ENCODE measurements at regions not wholly inside any gene's neighbourhood (a gene's known extent, or its start where the extent isn't known, plus 50 kb on each side); places are given as distances from the start of the nearest gene placed in this dataset.
"Not testable (repeated sequence)": the region's sequence is repeated elsewhere in the genome, so short reads cannot be mapped to it uniquely, and the experiment has no call there.

- ChIA-PET CTCF (no interaction called here), POLR2A (no interaction called here)
- Mint-ChIP-seq H3K36me3 (ENCODE audit: low read depth) (no peaks in the 10 kb centered on the region), H3K4me1 (no peaks in the 10 kb centered on the region), H3K9me3 (no peaks in the 10 kb centered on the region), H3K27me3 (peaks cover 17% of the 10 kb centered on the region), H3K27ac (no peak overlapping the region), H3K4me3 (no peak overlapping the region)
- DNase-seq, result no peak
These were observed 252.5 kb upstream of the GAS1 start for GRCh38 chr9:87199782-87200181.

GRCh38 chr9:87201351-87201751 lies 254.0 kb upstream of the GAS1 start:
- no peak for DNase-seq
- CTCF ChIA-PET, result no interaction called here
- peaks cover 11% of the 10 kb centered on the region for H3K27me3 Mint-ChIP-seq
- no peaks in the 10 kb centered on the region for H3K36me3 Mint-ChIP-seq (ENCODE audit: low read depth)
- H3K4me3 Mint-ChIP-seq, result no peak overlapping the region
- H3K27ac Mint-ChIP-seq, result no peak overlapping the region
- H3K4me1 Mint-ChIP-seq, result no peaks in the 10 kb centered on the region
- POLR2A ChIA-PET, result no interaction called here
- no peaks in the 10 kb centered on the region for H3K9me3 Mint-ChIP-seq

- no peaks in the 10 kb centered on the region for H3K27me3 Mint-ChIP-seq
- DNase-seq, result no peak
- CTCF ChIA-PET, result no interaction called here
- H3K9me3 Mint-ChIP-seq, result no peaks in the 10 kb centered on the region
- no peaks in the 10 kb centered on the region for H3K4me1 Mint-ChIP-seq
- H3K4me3 Mint-ChIP-seq, result no peak overlapping the region
- H3K27ac Mint-ChIP-seq, result no peak overlapping the region
- no peaks in the 10 kb centered on the region for H3K36me3 Mint-ChIP-seq (ENCODE audit: low read depth)
- POLR2A ChIA-PET, result no interaction called here
These were observed 258.9 kb upstream of the GAS1 start for GRCh38 chr9:87206064-87206661.

GRCh38 chr9:87210658-87211057 lies 263.4 kb upstream of the GAS1 start:
- H3K36me3 Mint-ChIP-seq (ENCODE audit: low read depth); H3K27me3 Mint-ChIP-seq; H3K9me3 Mint-ChIP-seq; CTCF ChIA-PET; H3K4me3 Mint-ChIP-seq; POLR2A ChIA-PET; H3K27ac Mint-ChIP-seq; H3K4me1 Mint-ChIP-seq; DNase-seq: not testable (repeated sequence)

GRCh38 chr9:87211669-87212068 lies 264.4 kb upstream of the GAS1 start:
- POLR2A ChIA-PET, result no interaction called here
- H3K4me1 Mint-ChIP-seq, result no peaks in the 10 kb centered on the region
- no peak for DNase-seq
- no peak overlapping the region for H3K27ac Mint-ChIP-seq
- no peaks in the 10 kb centered on the region for H3K9me3 Mint-ChIP-seq
- H3K4me3 Mint-ChIP-seq, result no peak overlapping the region
- H3K27me3 Mint-ChIP-seq, result no peaks in the 10 kb centered on the region
- no peaks in the 10 kb centered on the region for H3K36me3 Mint-ChIP-seq (ENCODE audit: low read depth)
- CTCF ChIA-PET, result no interaction called here

GRCh38 chr9:87212605-87213021 lies 265.3 kb upstream of the GAS1 start:
- no peaks in the 10 kb centered on the region for H3K36me3 Mint-ChIP-seq (ENCODE audit: low read depth)
- DNase-seq, result no peak
- no peaks in the 10 kb centered on the region for H3K4me1 Mint-ChIP-seq
- H3K4me3 Mint-ChIP-seq, result no peak overlapping the region
- no peaks in the 10 kb centered on the region for H3K27me3 Mint-ChIP-seq
- ChIA-PET CTCF (no interaction called here), POLR2A (no interaction called here)
- no peaks in the 10 kb centered on the region for H3K9me3 Mint-ChIP-seq
- no peak overlapping the region for H3K27ac Mint-ChIP-seq

GRCh38 chr9:87213948-87214347 lies 266.6 kb upstream of the GAS1 start:
- Mint-ChIP-seq H3K4me1 (no peaks in the 10 kb centered on the region), H3K27ac (no peak overlapping the region), H3K36me3 (ENCODE audit: low read depth) (no peaks in the 10 kb centered on the region), H3K4me3 (no peak overlapping the region), H3K9me3 (no peaks in the 10 kb centered on the region), H3K27me3 (no peaks in the 10 kb centered on the region)
- DNase-seq, result no peak
- POLR2A ChIA-PET, result no interaction called here
- CTCF ChIA-PET, result no interaction called here

- Mint-ChIP-seq H3K4me3 (no peak overlapping the region), H3K9me3 (no peaks in the 10 kb centered on the region), H3K36me3 (ENCODE audit: low read depth) (no peaks in the 10 kb centered on the region), H3K27me3 (no peaks in the 10 kb centered on the region), H3K27ac (no peak overlapping the region), H3K4me1 (no peaks in the 10 kb centered on the region)
- POLR2A ChIA-PET, result no interaction called here
- CTCF ChIA-PET, result no interaction called here
- no peak for DNase-seq
These were observed 267.7 kb upstream of the GAS1 start for GRCh38 chr9:87214991-87215390.

- ChIA-PET CTCF (no interaction called here), POLR2A (no interaction called here)
- no peaks in the 10 kb centered on the region for H3K36me3 Mint-ChIP-seq (ENCODE audit: low read depth)
- no peaks in the 10 kb centered on the region for H3K4me1 Mint-ChIP-seq
- H3K27me3 Mint-ChIP-seq, result no peaks in the 10 kb centered on the region
- no peaks in the 10 kb centered on the region for H3K9me3 Mint-ChIP-seq
- DNase-seq, result no peak
- H3K27ac Mint-ChIP-seq, result no peak overlapping the region
- no peak overlapping the region for H3K4me3 Mint-ChIP-seq
These were observed 268.7 kb upstream of the GAS1 start for GRCh38 chr9:87216036-87216435.

GRCh38 chr9:87216897-87217455 lies 269.7 kb upstream of the GAS1 start:
- DNase-seq, result no peak
- Mint-ChIP-seq H3K9me3 (no peaks in the 10 kb centered on the region), H3K27ac (no peak overlapping the region), H3K4me1 (no peaks in the 10 kb centered on the region), H3K27me3 (no peaks in the 10 kb centered on the region), H3K4me3 (no peak overlapping the region), H3K36me3 (ENCODE audit: low read depth) (no peaks in the 10 kb centered on the region)
- POLR2A ChIA-PET, result no interaction called here
- CTCF ChIA-PET, result no interaction called here

- no peaks in the 10 kb centered on the region for H3K27me3 Mint-ChIP-seq
- no peak overlapping the region for H3K4me3 Mint-ChIP-seq
- ChIA-PET CTCF (no interaction called here), POLR2A (no interaction called here)
- DNase-seq, result no peak
- H3K9me3 Mint-ChIP-seq, result no peaks in the 10 kb centered on the region
- H3K27ac Mint-ChIP-seq, result no peak overlapping the region
- no peaks in the 10 kb centered on the region for H3K36me3 Mint-ChIP-seq (ENCODE audit: low read depth)
- H3K4me1 Mint-ChIP-seq, result no peaks in the 10 kb centered on the region
These were observed 274.0 kb upstream of the DAPK1 start for GRCh38 chr9:87223392-87224246.

- no peaks in the 10 kb centered on the region for H3K9me3 Mint-ChIP-seq
- H3K4me1 Mint-ChIP-seq, result no peaks in the 10 kb centered on the region
- no peaks in the 10 kb centered on the region for H3K36me3 Mint-ChIP-seq (ENCODE audit: low read depth)
- ChIA-PET CTCF (no interaction called here), POLR2A (no interaction called here)
- no peaks in the 10 kb centered on the region for H3K27me3 Mint-ChIP-seq
- no peak overlapping the region for H3K27ac Mint-ChIP-seq
- DNase-seq, result no peak
- H3K4me3 Mint-ChIP-seq, result no peak overlapping the region
These were observed 270.8 kb upstream of the DAPK1 start for GRCh38 chr9:87226896-87227295.

- Mint-ChIP-seq H3K27ac (no peak overlapping the region), H3K4me1 (no peaks in the 10 kb centered on the region), H3K27me3 (no peaks in the 10 kb centered on the region), H3K9me3 (no peaks in the 10 kb centered on the region), H3K4me3 (no peak overlapping the region), H3K36me3 (ENCODE audit: low read depth) (no peaks in the 10 kb centered on the region)
- no peak for DNase-seq
- ChIA-PET POLR2A (no interaction called here), CTCF (no interaction called here)
These were observed 270.2 kb upstream of the DAPK1 start for GRCh38 chr9:87227456-87227855.

GRCh38 chr9:87229108-87229507 lies 268.6 kb upstream of the DAPK1 start:
- Mint-ChIP-seq H3K4me1 (no peaks in the 10 kb centered on the region), H3K36me3 (ENCODE audit: low read depth) (no peaks in the 10 kb centered on the region), H3K27ac (no peak overlapping the region), H3K27me3 (no peaks in the 10 kb centered on the region), H3K9me3 (no peaks in the 10 kb centered on the region), H3K4me3 (no peak overlapping the region)
- DNase-seq, result no peak
- CTCF ChIA-PET, result no interaction called here
- POLR2A ChIA-PET, result no interaction called here

Data from activated CD4-positive, alpha-beta memory T cell treated with anti-CD3 and anti-CD28 coated beads, Interleukin-2, amount 10 ng/mL, durations not matched to agents 7 days and 5 days (primary cell).